K562 (cell line): ENCODE measurements at regions not wholly inside any gene's neighbourhood (a gene's known extent, or its start where the extent isn't known, plus 50 kb on each side); places are given as distances from the start of the nearest gene placed in this dataset.

Experiments
- ATAC-seq: fragments of 200-7000 bp; cut with Tn5 transposase; 3 replicates; pipeline ENCODE4 v1.9.1; 2020; ENCODE audit warnings: moderate library complexity
- BruUV-seq: library from RNA; stranded (reverse); fragments of 400-500 nt; replicated peaks from 2 replicates; lab custom pipeline; 2021; lab: Mats Ljungman, UMichigan
- CTCF ChIA-PET: fragments of 300-600 bp; formaldehyde crosslinking; extraction: SDS; loops from one replicate; lab custom pipeline; 2021; ENCODE audit warnings: low intra/inter-chr PET ratio; lab: Yijun Ruan, JAX
- POLR2A ChIA-PET: fragments of 300-600, 350-650 bp; sonication (Branson Sonifier 250); formaldehyde crosslinking; extraction: SDS; loops from one replicate; lab custom pipeline; 2021; ENCODE audit warnings: antibody characterized with exemption, inconsistent platforms; lab: Yijun Ruan, JAX
- DNase-seq, 4 experiments: peaks; one replicate each; pipeline versions ENCODE4 v3.0.0 to v3.0.0-alpha.2; 2011 to 2018; ENCODE audit warnings: low spot score in 3 of 4, mixed read lengths in 3 of 4; ENCODE audit errors: extremely low read depth in 1 of 4
- FAIRE-seq: peaks from 2 replicates; lab custom pipeline; 2011; peaks lifted over from hg19 to GRCh38; lab: Jason Lieb, UNC
- H2AFZ ChIP-seq: 2 replicates; pipeline ENCODE4 v1.6.0; 2011; ENCODE audit warnings: low read depth, low read length, control low read depth, inconsistent platforms
- H3K27ac ChIP-seq: fragments of 200-600 bp; 3 replicates; pipeline ENCODE4 v1.8.0; 2011; ENCODE audit warnings: low read depth, mild to moderate bottlenecking, control low read depth, inconsistent platforms, low read length, moderate library complexity, mixed read lengths; ENCODE audit errors: extremely low read depth
- H3K27me3 ChIP-seq, 2 experiments: fragments of 300-600 bp in 1 of 2; 2 replicates in 1 of 2; 3 replicates in 1 of 2; pipeline versions ENCODE4 v1.6.0 to v1.8.0; 2011; ENCODE audit warnings: inconsistent platforms in 2 of 2, low read length in 2 of 2, mild to moderate bottlenecking in 1 of 2, mixed read lengths in 1 of 2, moderate library complexity in 1 of 2; ENCODE audit not compliant: control insufficient read depth in 2 of 2, insufficient read depth in 2 of 2
- H3K36me3 ChIP-seq: fragments of 300-600 bp; 3 replicates; pipeline ENCODE4 v1.8.0; 2011; ENCODE audit warnings: mild to moderate bottlenecking, low read length, inconsistent platforms; ENCODE audit not compliant: control insufficient read depth, insufficient read depth
- H3K4me1 ChIP-seq, 2 experiments: fragments of 200-600 bp in 1 of 2; replicated peaks in 1 of 2; 2 replicates in 1 of 2; 3 replicates in 1 of 2; pipeline versions ENCODE4 v1.5.1 to v1.8.0; 2011; ENCODE audit warnings: inconsistent platforms in 2 of 2, low read length in 2 of 2, mild to moderate bottlenecking in 1 of 2, mixed read lengths in 1 of 2, moderate library complexity in 1 of 2; ENCODE audit not compliant: control insufficient read depth in 2 of 2, insufficient read depth in 2 of 2
- H3K4me2 ChIP-seq: 2 replicates; pipeline ENCODE4 v1.6.1; 2011; ENCODE audit warnings: low read length, control low read depth, inconsistent platforms, mixed read lengths; ENCODE audit not compliant: insufficient read depth
- H3K4me3 ChIP-seq: fragments of 200-600 bp; sonication (generic), shearing (Covaris generic); 2 replicates; pipeline ENCODE4 v1.5.1; 2016; ENCODE audit warnings: control low read depth, inconsistent platforms
- H3K79me2 ChIP-seq: fragments of 200-600 bp; 3 replicates; pipeline ENCODE4 v1.8.0; 2011; ENCODE audit warnings: low read length, inconsistent platforms; ENCODE audit not compliant: control insufficient read depth, insufficient read depth
- H3K9ac ChIP-seq, 2 experiments: 2 replicates each; pipeline versions ENCODE4 v1.6.0 to v1.6.1; 2011; ENCODE audit warnings: low read depth in 2 of 2, low read length in 2 of 2, control low read depth in 1 of 2, inconsistent platforms in 1 of 2, mild to moderate bottlenecking in 1 of 2, mixed read lengths in 1 of 2; ENCODE audit not compliant: insufficient read depth in 1 of 2
- H3K9me1 ChIP-seq: one replicate; pipeline ENCODE4 v1.6.0; 2011; ENCODE audit warnings: inconsistent platforms, mild to moderate bottlenecking, low read length, moderate library complexity; ENCODE audit not compliant: control insufficient read depth, insufficient read depth
- H3K9me3 ChIP-seq: replicated peaks from 2 replicates; pipeline ENCODE4 v1.5.1; 2011; ENCODE audit warnings: low read depth, low read length, inconsistent platforms; ENCODE audit not compliant: control insufficient read depth, insufficient read depth
- H4K20me1 ChIP-seq: replicated peaks from 2 replicates; pipeline ENCODE4 v1.6.1; 2011; ENCODE audit warnings: low read length, inconsistent platforms, mixed read lengths; ENCODE audit not compliant: control insufficient read depth, insufficient read depth
- FOXM1 ChIP-seq, 2 experiments: fragments of 450-650 bp in 1 of 2; sonication (generic) in 1 of 2; formaldehyde crosslinking in 1 of 2; IDR thresholded peaks; 2 replicates each; pipeline versions ENCODE4 v1.6.1 to v1.9.0; 2017 to 2022; ENCODE audit warnings: low read depth in 2 of 2, mild to moderate bottlenecking in 2 of 2, missing genetic modification reagents in 1 of 2, moderate library complexity in 1 of 2
- RFX7 ChIP-seq: fragments of 250-450 bp; sonication (Bioruptor Pico); IDR thresholded peaks from 2 replicates; pipeline ENCODE4 v1.5.1; 2021; ENCODE audit warnings: mild to moderate bottlenecking
- ZNF146 ChIP-seq: IDR thresholded peaks from one replicate; pipeline ENCODE4 v1.6.1; 2018; ENCODE audit warnings: missing compliant biosample characterization; ENCODE audit not compliant: unreplicated experiment
- WGBS: fragments of 100-300 bp; shearing (Covaris generic); methylation state at CpG from one replicate; pipeline ENCODE4 v1.1.6; 2016; ENCODE audit warnings: low coverage, mixed read lengths; ENCODE audit not compliant: insufficient coverage; ENCODE audit errors: missing lambda C conversion rate; 5-methylcytosine and 5-hydroxymethylcytosine counted together
- in situ Hi-C: fragments of 300-500 bp; cut with MboI; formaldehyde crosslinking; loops from 4 replicates; pipeline ENCODE4 v1.15.0; 2018; ENCODE audit warnings: inconsistent platforms, mixed read lengths
- intact Hi-C: fragments of 100-400 bp; cut with micrococcal nuclease; formaldehyde crosslinking; loops from 2 replicates; pipeline ENCODE4 v1.14.2; 2022
- TF ChIP-seq, protein P1 (sequence below), 2 experiments: fragments of 450-650 bp in 1 of 2; sonication (generic) in 1 of 2; formaldehyde crosslinking in 1 of 2; IDR thresholded peaks; 2 replicates each; pipeline versions ENCODE4 v1.7.1 to v1.9.0; 2016 to 2022; ENCODE audit warnings: inconsistent platforms in 1 of 2, mild to moderate bottlenecking in 1 of 2, missing genetic modification reagents in 1 of 2
- TF ChIP-seq, protein P2 (sequence below), 2 experiments: fragments of 150-350 bp in 1 of 2; IDR thresholded peaks; 2 replicates each; pipeline ENCODE4 v1.6.1; 2012 to 2016; ENCODE audit warnings: low read depth in 2 of 2, low read length in 2 of 2, mild to moderate bottlenecking in 1 of 2, moderate library complexity in 1 of 2
- TF ChIP-seq, protein P3 (sequence below): sonication (generic); formaldehyde crosslinking; IDR thresholded peaks from 2 replicates; pipeline ENCODE4 v1.8.0; 2022; ENCODE audit warnings: mild to moderate bottlenecking, missing genetic modification reagents

DNA sequence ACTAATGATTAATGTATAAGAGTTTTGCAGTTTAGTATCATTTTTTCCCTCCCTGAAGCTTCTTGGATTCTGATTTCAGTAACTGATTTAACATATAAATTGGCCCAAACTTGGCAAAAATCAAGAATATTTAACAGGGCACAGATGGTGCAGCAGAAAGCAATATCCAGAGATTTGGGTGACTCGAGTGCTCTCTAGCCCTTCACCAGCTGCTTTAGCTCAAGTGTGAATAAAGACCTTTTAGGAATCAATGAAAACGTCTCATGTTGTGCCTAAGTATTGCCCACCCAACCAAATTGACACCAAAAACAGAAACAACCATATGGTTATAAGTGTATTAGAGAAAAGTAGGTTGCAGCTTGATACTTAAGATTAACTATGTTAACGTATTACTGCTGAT is 933.4 kb upstream of the PTPRD start:
- H3K4me2 ChIP-seq, result no peak overlapping the region
- no peaks in the 10 kb centered on the region for H3K36me3 ChIP-seq
- WGBS, result 0% methylated on average over 2 of the region's 3 CpGs
- no peaks in the 10 kb centered on the region for H4K20me1 ChIP-seq
- no TSS peak for BruUV-seq
- ATAC-seq (no peak), DNase-seq (no peak), FAIRE-seq (no peak)
- POLR2A ChIA-PET, result no interaction called here
- H3K79me2 ChIP-seq, result no peaks in the 10 kb centered on the region
- H3K4me1 ChIP-seq, result no peaks in the 10 kb centered on the region
- no peak overlapping the region for H3K27ac ChIP-seq
- in situ Hi-C loops, result no loop called here
- H3K9me1 ChIP-seq, result no peaks in the 10 kb centered on the region
- CTCF ChIA-PET, result no interaction called here
- no peaks in the 10 kb centered on the region for H3K9me3 ChIP-seq
- no peaks in the 10 kb centered on the region for H3K27me3 ChIP-seq
- no peak overlapping the region for H3K4me3 ChIP-seq
- no peak overlapping the region for H2AFZ ChIP-seq
- no peak overlapping the region for H3K9ac ChIP-seq
- intact Hi-C loops, result no loop called here
- TF ChIP-seq ZNF146 (CRISPR knock-in tag), result no peak
- TF ChIP-seq, protein P1, sequence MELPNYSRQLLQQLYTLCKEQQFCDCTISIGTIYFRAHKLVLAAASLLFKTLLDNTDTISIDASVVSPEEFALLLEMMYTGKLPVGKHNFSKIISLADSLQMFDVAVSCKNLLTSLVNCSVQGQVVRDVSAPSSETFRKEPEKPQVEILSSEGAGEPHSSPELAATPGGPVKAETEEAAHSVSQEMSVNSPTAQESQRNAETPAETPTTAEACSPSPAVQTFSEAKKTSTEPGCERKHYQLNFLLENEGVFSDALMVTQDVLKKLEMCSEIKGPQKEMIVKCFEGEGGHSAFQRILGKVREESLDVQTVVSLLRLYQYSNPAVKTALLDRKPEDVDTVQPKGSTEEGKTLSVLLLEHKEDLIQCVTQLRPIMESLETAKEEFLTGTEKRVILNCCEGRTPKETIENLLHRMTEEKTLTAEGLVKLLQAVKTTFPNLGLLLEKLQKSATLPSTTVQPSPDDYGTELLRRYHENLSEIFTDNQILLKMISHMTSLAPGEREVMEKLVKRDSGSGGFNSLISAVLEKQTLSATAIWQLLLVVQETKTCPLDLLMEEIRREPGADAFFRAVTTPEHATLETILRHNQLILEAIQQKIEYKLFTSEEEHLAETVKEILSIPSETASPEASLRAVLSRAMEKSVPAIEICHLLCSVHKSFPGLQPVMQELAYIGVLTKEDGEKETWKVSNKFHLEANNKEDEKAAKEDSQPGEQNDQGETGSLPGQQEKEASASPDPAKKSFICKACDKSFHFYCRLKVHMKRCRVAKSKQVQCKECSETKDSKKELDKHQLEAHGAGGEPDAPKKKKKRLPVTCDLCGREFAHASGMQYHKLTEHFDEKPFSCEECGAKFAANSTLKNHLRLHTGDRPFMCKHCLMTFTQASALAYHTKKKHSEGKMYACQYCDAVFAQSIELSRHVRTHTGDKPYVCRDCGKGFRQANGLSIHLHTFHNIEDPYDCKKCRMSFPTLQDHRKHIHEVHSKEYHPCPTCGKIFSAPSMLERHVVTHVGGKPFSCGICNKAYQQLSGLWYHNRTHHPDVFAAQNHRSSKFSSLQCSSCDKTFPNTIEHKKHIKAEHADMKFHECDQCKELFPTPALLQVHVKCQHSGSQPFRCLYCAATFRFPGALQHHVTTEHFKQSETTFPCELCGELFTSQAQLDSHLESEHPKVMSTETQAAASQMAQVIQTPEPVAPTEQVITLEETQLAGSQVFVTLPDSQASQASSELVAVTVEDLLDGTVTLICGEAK (IDR thresholded peaks at IDR 0.05), result no peak
- TF ChIP-seq, protein P1 (CRISPR knock-in tag; IDR thresholded peaks at IDR 0.05), result no peak
- TF ChIP-seq, protein P2, sequence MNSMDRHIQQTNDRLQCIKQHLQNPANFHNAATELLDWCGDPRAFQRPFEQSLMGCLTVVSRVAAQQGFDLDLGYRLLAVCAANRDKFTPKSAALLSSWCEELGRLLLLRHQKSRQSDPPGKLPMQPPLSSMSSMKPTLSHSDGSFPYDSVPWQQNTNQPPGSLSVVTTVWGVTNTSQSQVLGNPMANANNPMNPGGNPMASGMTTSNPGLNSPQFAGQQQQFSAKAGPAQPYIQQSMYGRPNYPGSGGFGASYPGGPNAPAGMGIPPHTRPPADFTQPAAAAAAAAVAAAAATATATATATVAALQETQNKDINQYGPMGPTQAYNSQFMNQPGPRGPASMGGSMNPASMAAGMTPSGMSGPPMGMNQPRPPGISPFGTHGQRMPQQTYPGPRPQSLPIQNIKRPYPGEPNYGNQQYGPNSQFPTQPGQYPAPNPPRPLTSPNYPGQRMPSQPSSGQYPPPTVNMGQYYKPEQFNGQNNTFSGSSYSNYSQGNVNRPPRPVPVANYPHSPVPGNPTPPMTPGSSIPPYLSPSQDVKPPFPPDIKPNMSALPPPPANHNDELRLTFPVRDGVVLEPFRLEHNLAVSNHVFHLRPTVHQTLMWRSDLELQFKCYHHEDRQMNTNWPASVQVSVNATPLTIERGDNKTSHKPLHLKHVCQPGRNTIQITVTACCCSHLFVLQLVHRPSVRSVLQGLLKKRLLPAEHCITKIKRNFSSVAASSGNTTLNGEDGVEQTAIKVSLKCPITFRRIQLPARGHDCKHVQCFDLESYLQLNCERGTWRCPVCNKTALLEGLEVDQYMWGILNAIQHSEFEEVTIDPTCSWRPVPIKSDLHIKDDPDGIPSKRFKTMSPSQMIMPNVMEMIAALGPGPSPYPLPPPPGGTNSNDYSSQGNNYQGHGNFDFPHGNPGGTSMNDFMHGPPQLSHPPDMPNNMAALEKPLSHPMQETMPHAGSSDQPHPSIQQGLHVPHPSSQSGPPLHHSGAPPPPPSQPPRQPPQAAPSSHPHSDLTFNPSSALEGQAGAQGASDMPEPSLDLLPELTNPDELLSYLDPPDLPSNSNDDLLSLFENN (IDR thresholded peaks at IDR 0.05; ENCODE audit: low read depth in 2 of 2, low read length in 2 of 2), result no peak
- TF ChIP-seq, protein P3, sequence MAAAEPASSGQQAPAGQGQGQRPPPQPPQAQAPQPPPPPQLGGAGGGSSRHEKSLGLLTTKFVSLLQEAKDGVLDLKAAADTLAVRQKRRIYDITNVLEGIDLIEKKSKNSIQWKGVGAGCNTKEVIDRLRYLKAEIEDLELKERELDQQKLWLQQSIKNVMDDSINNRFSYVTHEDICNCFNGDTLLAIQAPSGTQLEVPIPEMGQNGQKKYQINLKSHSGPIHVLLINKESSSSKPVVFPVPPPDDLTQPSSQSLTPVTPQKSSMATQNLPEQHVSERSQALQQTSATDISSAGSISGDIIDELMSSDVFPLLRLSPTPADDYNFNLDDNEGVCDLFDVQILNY (CRISPR knock-in tag), result no peak
- TF ChIP-seq RFX7, result no peak
- no peak for TF ChIP-seq FOXM1 (IDR thresholded peaks at IDR 0.05; ENCODE audit: low read depth)
- TF ChIP-seq FOXM1 (CRISPR knock-in tag; IDR thresholded peaks at IDR 0.05; ENCODE audit: low read depth), result no peak
